Nephron progenitor cell (in vitro differentiated cells): ENCODE measurements at regions not wholly inside any gene's neighbourhood (a gene's known extent, or its start where the extent isn't known, plus 50 kb on each side); places are given as distances from the start of the nearest gene placed in this dataset.

Experiments
- DNase-seq: peaks from one replicate; pipeline ENCODE4 v3.0.0; 2021
- H3K27ac Mint-ChIP-seq: 2 replicates; pipeline ENCODE4 v1.8.0; 2021; ENCODE audit warnings: mild to moderate bottlenecking, moderate library complexity, mixed read lengths
- H3K27me3 Mint-ChIP-seq: 2 replicates; pipeline ENCODE4 v1.8.0; 2021; ENCODE audit warnings: mild to moderate bottlenecking, low read depth, mixed read lengths; ENCODE audit not compliant: poor library complexity
- H3K36me3 Mint-ChIP-seq: 2 replicates; pipeline ENCODE4 v1.8.0; 2021; ENCODE audit warnings: low read depth, mixed read lengths
- H3K4me1 Mint-ChIP-seq: 2 replicates; pipeline ENCODE4 v1.8.0; 2021; ENCODE audit warnings: mixed read lengths
- H3K4me3 Mint-ChIP-seq: 2 replicates; pipeline ENCODE4 v1.8.0; 2021; ENCODE audit warnings: mild to moderate bottlenecking, moderate library complexity, mixed read lengths
- H3K9me3 Mint-ChIP-seq: 2 replicates; pipeline ENCODE4 v1.8.0; 2021; ENCODE audit warnings: mild to moderate bottlenecking, moderate library complexity, mixed read lengths
- CTCF ChIP-seq: fragments of 200-600 bp; sonication (generic); IDR thresholded peaks from 2 replicates; pipeline ENCODE4 v1.5.0; 2021; ENCODE audit warnings: antibody characterized with exemption

- Mint-ChIP-seq H3K27ac (no peak overlapping the region), H3K4me3 (no peak overlapping the region), H3K9me3 (peaks cover 6% of the 10 kb centered on the region), H3K27me3 (no peaks in the 10 kb centered on the region), H3K4me1 (no peaks in the 10 kb centered on the region), H3K36me3 (no peaks in the 10 kb centered on the region)
- no peak for DNase-seq
- no peak for TF ChIP-seq CTCF
Observed at GRCh38 chr2:185240796-185241195, 497.8 kb upstream of the FSIP2 start.

- TF ChIP-seq CTCF = no peak
- Mint-ChIP-seq H3K27me3 (no peaks in the 10 kb centered on the region), H3K36me3 (no peaks in the 10 kb centered on the region), H3K4me1 (no peaks in the 10 kb centered on the region), H3K27ac (no peak overlapping the region), H3K9me3 (peaks cover 4% of the 10 kb centered on the region), H3K4me3 (no peak overlapping the region)
- no peak for DNase-seq
Observed at GRCh38 chr2:185241556-185241955, 497.0 kb upstream of the FSIP2 start.

GRCh38 chr2:185242462-185242861 lies 496.1 kb upstream of the FSIP2 start:
- Mint-ChIP-seq H3K36me3 (no peaks in the 10 kb centered on the region), H3K27ac (no peak overlapping the region), H3K27me3 (no peaks in the 10 kb centered on the region), H3K9me3 (no peaks in the 10 kb centered on the region), H3K4me1 (no peaks in the 10 kb centered on the region), H3K4me3 (no peak overlapping the region)
- TF ChIP-seq CTCF = no peak
- no peak for DNase-seq

GRCh38 chr2:185245216-185245615 lies 493.4 kb upstream of the FSIP2 start:
- no peaks in the 10 kb centered on the region for H3K27me3 Mint-ChIP-seq
- no peak for TF ChIP-seq CTCF
- H3K4me3 Mint-ChIP-seq = no peak overlapping the region
- DNase-seq = no peak
- H3K36me3 Mint-ChIP-seq = no peaks in the 10 kb centered on the region
- H3K4me1 Mint-ChIP-seq = no peaks in the 10 kb centered on the region
- H3K27ac Mint-ChIP-seq = no peak overlapping the region
- H3K9me3 Mint-ChIP-seq = no peaks in the 10 kb centered on the region

GRCh38 chr2:185245806-185246205 lies 492.8 kb upstream of the FSIP2 start:
- no peaks in the 10 kb centered on the region for H3K27me3 Mint-ChIP-seq

More at GRCh38 chr2:185245806-185246205, 492.8 kb upstream of the FSIP2 start:
- no peak overlapping the region for H3K4me3 Mint-ChIP-seq
- no peaks in the 10 kb centered on the region for H3K9me3 Mint-ChIP-seq
- no peak for DNase-seq
- H3K36me3 Mint-ChIP-seq = no peaks in the 10 kb centered on the region
- no peaks in the 10 kb centered on the region for H3K4me1 Mint-ChIP-seq
- no peak for TF ChIP-seq CTCF
- no peak overlapping the region for H3K27ac Mint-ChIP-seq
